ENCODE measurements at regions not wholly inside any gene's neighbourhood (a gene's known extent, or its start where the extent isn't known, plus 50 kb on each side); places are given as distances from the start of the nearest gene placed in this dataset.

DNA sequence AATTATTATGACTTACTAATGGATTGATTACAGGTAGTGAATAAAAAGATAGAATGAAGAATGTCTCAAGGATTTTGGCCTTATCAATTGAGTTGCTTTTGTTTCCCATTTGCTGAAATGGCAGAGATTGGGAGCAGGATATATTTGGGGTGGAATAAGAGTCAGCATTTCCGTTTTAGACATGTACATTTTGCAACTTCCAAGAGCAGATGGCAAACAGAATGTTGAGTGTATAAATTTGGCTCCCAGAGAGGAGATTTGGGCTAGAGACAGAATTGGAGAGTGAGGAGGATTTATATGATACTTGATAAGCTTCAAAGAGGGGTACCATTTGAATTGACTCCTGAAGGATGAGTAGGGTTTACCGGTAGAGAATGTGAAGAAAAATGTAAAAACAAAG is 437.9 kb upstream of the PAPPA start:
- no peak for ATAC-seq
- TF ChIP-seq PHF8 (IDR thresholded peaks at IDR 0.05; ENCODE audit: borderline replicate concordance, low read depth) (no peak), HOXB5 (CRISPR knock-in tag; IDR thresholded peaks at IDR 0.05) (no peak), JUNB (IDR thresholded peaks at IDR 0.05) (no peak), NR3C1 (IDR thresholded peaks at IDR 0.05) (no peak), HOXB13 (CRISPR knock-in tag; IDR thresholded peaks at IDR 0.05; ENCODE audit: low read depth) (no peak), RCOR1 (IDR thresholded peaks at IDR 0.05; ENCODE audit: low read depth, low read length) (no peak), RNF2 (IDR thresholded peaks at IDR 0.05; ENCODE audit: borderline replicate concordance, low read depth) (no peak), HOXA7 (CRISPR knock-in tag; IDR thresholded peaks at IDR 0.05) (no peak), CBX8 (IDR thresholded peaks at IDR 0.05) (no peak), TFCP2L1 (CRISPR knock-in tag; IDR thresholded peaks at IDR 0.05) (no peak), ESRRA (IDR thresholded peaks at IDR 0.05; ENCODE audit: borderline replicate concordance, low read length) (no peak), CBX2 (IDR thresholded peaks at IDR 0.05; ENCODE audit: borderline replicate concordance, low read depth) (no peak), RARB (CRISPR knock-in tag; IDR thresholded peaks at IDR 0.05) (no peak), ZNF302 (CRISPR knock-in tag; IDR thresholded peaks at IDR 0.05) (no peak)
- TF ChIP-seq, protein P1, sequence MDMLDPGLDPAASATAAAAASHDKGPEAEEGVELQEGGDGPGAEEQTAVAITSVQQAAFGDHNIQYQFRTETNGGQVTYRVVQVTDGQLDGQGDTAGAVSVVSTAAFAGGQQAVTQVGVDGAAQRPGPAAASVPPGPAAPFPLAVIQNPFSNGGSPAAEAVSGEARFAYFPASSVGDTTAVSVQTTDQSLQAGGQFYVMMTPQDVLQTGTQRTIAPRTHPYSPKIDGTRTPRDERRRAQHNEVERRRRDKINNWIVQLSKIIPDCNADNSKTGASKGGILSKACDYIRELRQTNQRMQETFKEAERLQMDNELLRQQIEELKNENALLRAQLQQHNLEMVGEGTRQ (IDR thresholded peaks at IDR 0.05): no peak
- TF ChIP-seq, protein P2, sequence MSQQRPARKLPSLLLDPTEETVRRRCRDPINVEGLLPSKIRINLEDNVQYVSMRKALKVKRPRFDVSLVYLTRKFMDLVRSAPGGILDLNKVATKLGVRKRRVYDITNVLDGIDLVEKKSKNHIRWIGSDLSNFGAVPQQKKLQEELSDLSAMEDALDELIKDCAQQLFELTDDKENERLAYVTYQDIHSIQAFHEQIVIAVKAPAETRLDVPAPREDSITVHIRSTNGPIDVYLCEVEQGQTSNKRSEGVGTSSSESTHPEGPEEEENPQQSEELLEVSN (IDR thresholded peaks at IDR 0.05; ENCODE audit: borderline replicate concordance, low read depth): no peak
- TF ChIP-seq, protein P3, sequence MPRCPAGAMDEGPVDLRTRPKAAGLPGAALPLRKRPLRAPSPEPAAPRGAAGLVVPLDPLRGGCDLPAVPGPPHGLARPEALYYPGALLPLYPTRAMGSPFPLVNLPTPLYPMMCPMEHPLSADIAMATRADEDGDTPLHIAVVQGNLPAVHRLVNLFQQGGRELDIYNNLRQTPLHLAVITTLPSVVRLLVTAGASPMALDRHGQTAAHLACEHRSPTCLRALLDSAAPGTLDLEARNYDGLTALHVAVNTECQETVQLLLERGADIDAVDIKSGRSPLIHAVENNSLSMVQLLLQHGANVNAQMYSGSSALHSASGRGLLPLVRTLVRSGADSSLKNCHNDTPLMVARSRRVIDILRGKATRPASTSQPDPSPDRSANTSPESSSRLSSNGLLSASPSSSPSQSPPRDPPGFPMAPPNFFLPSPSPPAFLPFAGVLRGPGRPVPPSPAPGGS (IDR thresholded peaks at IDR 0.05): no peak
- TF ChIP-seq, protein P4, sequence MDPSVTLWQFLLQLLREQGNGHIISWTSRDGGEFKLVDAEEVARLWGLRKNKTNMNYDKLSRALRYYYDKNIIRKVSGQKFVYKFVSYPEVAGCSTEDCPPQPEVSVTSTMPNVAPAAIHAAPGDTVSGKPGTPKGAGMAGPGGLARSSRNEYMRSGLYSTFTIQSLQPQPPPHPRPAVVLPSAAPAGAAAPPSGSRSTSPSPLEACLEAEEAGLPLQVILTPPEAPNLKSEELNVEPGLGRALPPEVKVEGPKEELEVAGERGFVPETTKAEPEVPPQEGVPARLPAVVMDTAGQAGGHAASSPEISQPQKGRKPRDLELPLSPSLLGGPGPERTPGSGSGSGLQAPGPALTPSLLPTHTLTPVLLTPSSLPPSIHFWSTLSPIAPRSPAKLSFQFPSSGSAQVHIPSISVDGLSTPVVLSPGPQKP (IDR thresholded peaks at IDR 0.05; ENCODE audit: low read depth, low read length): no peak
- Histone ChIP-seq H3K4me2 (no peak overlapping the region), H3K9me3 (no peaks in the 10 kb centered on the region), H3K27ac (no peak overlapping the region), H3K4me3 (no peak overlapping the region), H3K4me1 (no peaks in the 10 kb centered on the region)
- POLR2A ChIA-PET: no interaction called here
- no peak for FAIRE-seq
- no peak for DNase-seq (ENCODE audit: low read depth in 1 of 2, low spot score in 1 of 2)
- CTCF ChIA-PET: interaction anchor here (1.0 kb wide), 1 partner anchor 23 kb away, joined by 3 read pairs; no protein-coding TSS in a partner anchor
- 28% methylated on average over 2 of the region's 2 CpGs for WGBS (ENCODE audit: missing lambda C conversion rate)

DNA sequence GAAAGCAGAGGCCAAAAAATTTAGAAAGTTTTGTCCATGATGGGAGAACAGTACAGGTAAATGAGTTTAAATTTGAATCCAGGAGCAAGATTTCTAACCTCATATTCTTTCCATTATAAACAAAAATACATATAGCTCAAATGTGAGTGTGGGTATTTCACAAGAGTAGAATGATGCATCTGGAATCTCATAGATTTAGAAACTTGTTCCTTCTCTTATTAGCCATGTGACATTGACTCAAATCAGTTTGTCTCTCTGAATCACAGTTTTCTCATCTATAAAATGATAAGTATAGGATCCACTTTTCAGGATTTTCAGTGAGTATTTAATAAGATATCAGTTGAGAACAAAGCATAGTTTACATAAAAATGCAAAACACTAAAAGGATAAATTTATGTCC is 436.3 kb upstream of the PAPPA start:
- no peak overlapping the region for H3K4me2 ChIP-seq
- DNase-seq (ENCODE audit: low read depth in 1 of 2, low spot score in 1 of 2) (no peak), FAIRE-seq (no peak), ATAC-seq (no peak)
- no peak for TF ChIP-seq CBX2 (IDR thresholded peaks at IDR 0.05; ENCODE audit: borderline replicate concordance, low read depth)
- no peak for TF ChIP-seq FOSB (CRISPR knock-in tag; IDR thresholded peaks at IDR 0.05)
- TF ChIP-seq EHMT2 (IDR thresholded peaks at IDR 0.05; ENCODE audit: low read depth): no peak
- no peak for TF ChIP-seq ZC3H11A (IDR thresholded peaks at IDR 0.05)
- TF ChIP-seq, protein P5, sequence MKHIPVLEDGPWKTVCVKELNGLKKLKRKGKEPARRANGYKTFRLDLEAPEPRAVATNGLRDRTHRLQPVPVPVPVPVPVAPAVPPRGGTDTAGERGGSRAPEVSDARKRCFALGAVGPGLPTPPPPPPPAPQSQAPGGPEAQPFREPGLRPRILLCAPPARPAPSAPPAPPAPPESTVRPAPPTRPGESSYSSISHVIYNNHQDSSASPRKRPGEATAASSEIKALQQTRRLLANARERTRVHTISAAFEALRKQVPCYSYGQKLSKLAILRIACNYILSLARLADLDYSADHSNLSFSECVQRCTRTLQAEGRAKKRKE (CRISPR knock-in tag; IDR thresholded peaks at IDR 0.05; ENCODE audit: low read depth): no peak
- no peak for TF ChIP-seq RFX5 (IDR thresholded peaks at IDR 0.05)
- TF ChIP-seq, protein P6, sequence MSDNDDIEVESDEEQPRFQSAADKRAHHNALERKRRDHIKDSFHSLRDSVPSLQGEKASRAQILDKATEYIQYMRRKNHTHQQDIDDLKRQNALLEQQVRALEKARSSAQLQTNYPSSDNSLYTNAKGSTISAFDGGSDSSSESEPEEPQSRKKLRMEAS (IDR thresholded peaks at IDR 0.05): no peak
- TF ChIP-seq EP300 (IDR thresholded peaks at IDR 0.05): no peak
- no peak for TF ChIP-seq TP53 (CRISPR knock-in tag; IDR thresholded peaks at IDR 0.05)
- TF ChIP-seq CBX8 (IDR thresholded peaks at IDR 0.05): no peak
- no peak for TF ChIP-seq HOXB5 (CRISPR knock-in tag; IDR thresholded peaks at IDR 0.05)
- no peak for TF ChIP-seq PHF8 (IDR thresholded peaks at IDR 0.05; ENCODE audit: borderline replicate concordance, low read depth)
- TF ChIP-seq POLR2AphosphoS2 (conservative IDR thresholded peaks at IDR 0.05; ENCODE audit: low read length): no peak
- no peak for TF ChIP-seq ZNF302 (CRISPR knock-in tag; IDR thresholded peaks at IDR 0.05)
- TF ChIP-seq POLR2A (IDR thresholded peaks at IDR 0.05; ENCODE audit: low read length): no peak
- TF ChIP-seq EHF (CRISPR knock-in tag; IDR thresholded peaks at IDR 0.05): no peak
- TF ChIP-seq HDAC2 (IDR thresholded peaks at IDR 0.05): no peak
- TF ChIP-seq, protein P7, sequence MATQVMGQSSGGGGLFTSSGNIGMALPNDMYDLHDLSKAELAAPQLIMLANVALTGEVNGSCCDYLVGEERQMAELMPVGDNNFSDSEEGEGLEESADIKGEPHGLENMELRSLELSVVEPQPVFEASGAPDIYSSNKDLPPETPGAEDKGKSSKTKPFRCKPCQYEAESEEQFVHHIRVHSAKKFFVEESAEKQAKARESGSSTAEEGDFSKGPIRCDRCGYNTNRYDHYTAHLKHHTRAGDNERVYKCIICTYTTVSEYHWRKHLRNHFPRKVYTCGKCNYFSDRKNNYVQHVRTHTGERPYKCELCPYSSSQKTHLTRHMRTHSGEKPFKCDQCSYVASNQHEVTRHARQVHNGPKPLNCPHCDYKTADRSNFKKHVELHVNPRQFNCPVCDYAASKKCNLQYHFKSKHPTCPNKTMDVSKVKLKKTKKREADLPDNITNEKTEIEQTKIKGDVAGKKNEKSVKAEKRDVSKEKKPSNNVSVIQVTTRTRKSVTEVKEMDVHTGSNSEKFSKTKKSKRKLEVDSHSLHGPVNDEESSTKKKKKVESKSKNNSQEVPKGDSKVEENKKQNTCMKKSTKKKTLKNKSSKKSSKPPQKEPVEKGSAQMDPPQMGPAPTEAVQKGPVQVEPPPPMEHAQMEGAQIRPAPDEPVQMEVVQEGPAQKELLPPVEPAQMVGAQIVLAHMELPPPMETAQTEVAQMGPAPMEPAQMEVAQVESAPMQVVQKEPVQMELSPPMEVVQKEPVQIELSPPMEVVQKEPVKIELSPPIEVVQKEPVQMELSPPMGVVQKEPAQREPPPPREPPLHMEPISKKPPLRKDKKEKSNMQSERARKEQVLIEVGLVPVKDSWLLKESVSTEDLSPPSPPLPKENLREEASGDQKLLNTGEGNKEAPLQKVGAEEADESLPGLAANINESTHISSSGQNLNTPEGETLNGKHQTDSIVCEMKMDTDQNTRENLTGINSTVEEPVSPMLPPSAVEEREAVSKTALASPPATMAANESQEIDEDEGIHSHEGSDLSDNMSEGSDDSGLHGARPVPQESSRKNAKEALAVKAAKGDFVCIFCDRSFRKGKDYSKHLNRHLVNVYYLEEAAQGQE (IDR thresholded peaks at IDR 0.05): no peak
- CTCF ChIA-PET: no interaction called here
- no peaks in the 10 kb centered on the region for H3K9me3 ChIP-seq
- H3K4me3 ChIP-seq: no peak overlapping the region
- H3K27ac ChIP-seq: no peak overlapping the region
- no peaks in the 10 kb centered on the region for H3K4me1 ChIP-seq
- POLR2A ChIA-PET: no interaction called here
